SKM-1 treated with dmso at 0.1 percent for 144 hours (cell line): ENCODE measurements at regions not wholly inside any gene's neighbourhood (a gene's known extent, or its start where the extent isn't known, plus 50 kb on each side); places are given as distances from the start of the nearest gene placed in this dataset.
"Not testable (repeated sequence)": the region's sequence is repeated elsewhere in the genome, so short reads cannot be mapped to it uniquely, and the experiment has no call there.

Experiments used
- DNase-seq: peaks from one replicate; lab custom pipeline; 2025; ENCODE audit not compliant: unreplicated experiment; lab: John Stamatoyannopoulos, UW

- DNase-seq: no peak
These were observed 246.7 kb upstream of the CTBP2 start for GRCh38 chr10:125407000-125407502.

- DNase-seq: not testable (repeated sequence)
These were observed 244.5 kb upstream of the CTBP2 start for GRCh38 chr10:125404902-125405301.

- DNase-seq: no peak
These were observed 241.1 kb upstream of the CTBP2 start for GRCh38 chr10:125401462-125401861.

DNA sequence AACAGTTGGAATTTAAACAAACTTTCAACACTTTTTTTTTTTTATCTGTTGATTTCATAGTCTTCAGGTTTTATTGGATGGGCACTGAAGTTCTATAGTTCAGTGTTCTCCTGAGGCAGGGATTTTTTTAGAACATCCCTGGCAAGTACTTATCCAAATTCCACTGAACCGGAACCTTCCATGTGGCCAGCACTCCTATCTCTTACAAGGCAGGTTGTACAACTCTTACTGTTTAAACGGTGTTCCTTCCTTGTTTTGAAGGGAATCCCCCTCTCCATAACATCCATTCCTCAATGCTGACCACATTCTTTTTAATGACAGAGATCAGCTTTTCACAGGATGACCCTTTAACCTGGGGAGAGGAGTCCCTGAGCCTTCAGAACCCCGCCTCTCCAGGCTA lies 238.9 kb upstream of the CTBP2 start:
- DNase-seq: no peak

GRCh38 chr10:125398270-125398669 lies 237.9 kb upstream of the CTBP2 start:
- DNase-seq: no peak

- DNase-seq: no peak
These were observed 237.2 kb upstream of the CTBP2 start for GRCh38 chr10:125397608-125398007.

DNA sequence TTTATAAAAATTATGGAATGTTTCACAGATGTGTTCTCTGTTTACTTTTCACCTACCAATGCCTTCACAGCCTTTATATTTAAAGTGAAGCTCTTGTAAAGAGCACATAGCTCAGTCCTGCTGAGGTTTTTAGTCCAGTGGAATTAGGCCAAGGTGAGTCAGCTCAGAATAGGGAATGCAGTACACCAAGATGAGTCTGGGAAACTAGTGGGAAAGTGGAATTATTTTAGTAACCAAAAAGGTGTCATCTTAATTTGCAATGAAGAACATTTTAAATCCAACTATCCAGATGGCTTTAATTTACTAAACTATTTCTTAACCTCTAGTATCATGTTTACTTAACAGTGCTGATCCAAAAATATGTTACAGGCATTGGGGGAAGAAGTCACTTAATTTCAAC lies 236.3 kb upstream of the CTBP2 start:
- DNase-seq: no peak

DNA sequence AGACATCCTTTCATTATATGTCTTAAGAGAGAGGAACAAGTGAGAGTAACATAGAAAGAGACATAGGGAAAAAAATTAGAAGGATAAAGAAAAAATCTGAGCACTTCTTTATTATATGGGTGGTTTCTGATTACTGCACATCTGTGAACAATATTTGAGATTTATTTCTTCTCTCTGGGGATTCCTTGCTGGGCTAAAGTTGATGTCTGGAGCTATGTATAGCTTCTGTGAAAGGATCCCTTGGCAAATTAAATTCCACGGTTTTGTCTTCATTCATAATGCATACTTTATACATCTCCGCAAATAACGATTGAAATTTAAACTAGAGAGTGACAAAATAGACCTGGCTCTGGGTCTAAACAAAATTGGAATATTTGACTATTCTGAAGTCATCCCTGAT lies 232.2 kb upstream of the CTBP2 start:
- DNase-seq: no peak

DNA sequence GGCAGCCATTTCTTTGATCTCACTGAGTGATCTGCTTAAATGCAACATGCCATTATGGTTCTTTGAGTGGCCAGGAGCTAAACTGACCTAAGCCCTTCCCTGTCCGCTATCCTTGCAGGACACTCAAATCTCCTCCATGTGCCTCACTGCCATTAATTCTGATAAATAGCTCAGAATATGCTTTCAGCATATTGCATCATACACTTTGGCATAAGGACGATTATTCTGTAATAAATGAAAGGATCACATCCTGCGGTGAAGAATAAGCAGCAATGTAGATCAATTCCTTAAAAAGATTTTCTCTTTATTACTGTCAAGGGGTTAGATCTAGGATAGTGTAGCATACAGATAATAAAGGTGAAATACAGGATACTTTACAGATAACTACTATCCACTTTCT lies 231.8 kb upstream of the CTBP2 start:
- no peak for DNase-seq

GRCh38 chr10:125389648-125390047 lies 229.3 kb upstream of the CTBP2 start:
- DNase-seq: no peak

DNA sequence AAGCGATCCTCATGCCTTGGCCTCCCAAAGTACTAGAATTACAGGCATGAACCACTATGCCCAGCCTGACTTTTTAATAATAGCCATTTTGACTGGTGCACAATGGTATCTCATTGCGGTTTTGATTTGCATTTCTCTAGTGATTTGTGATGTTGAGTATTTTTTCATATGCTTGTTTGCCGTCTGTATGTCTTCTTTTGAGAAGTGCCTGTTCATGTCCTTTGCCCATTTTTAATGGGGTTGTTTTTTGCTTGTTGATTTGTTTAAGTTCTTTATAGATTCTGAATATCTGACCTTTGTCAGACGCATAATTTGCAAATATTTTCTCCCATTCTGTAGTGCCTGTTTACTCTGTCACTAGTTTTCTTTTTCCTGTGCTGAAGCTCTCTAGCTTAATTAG lies 219.2 kb upstream of the CTBP2 start:
- no peak for DNase-seq

GRCh38 chr10:125377368-125377767 lies 217.0 kb upstream of the CTBP2 start:
- no peak for DNase-seq

DNA sequence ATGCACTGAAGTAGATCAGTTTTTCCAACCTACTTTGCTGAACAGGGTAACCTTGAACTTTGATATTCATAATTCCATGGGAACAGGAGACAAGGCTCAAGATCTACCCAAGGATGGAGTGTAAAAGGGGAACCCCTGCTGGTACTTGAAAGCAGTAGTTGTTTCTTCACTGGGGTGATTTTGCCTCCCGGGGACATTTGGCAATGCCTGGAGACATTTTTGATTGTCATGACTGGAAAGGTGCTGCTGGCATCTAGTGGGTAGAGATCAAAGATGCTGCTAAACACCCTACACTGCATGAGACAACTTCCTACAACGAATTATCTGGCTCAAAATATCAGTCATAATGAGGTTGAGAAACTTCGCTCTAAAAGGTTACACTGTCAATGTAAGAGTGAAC lies 214.8 kb upstream of the CTBP2 start:
- DNase-seq: no peak

DNA sequence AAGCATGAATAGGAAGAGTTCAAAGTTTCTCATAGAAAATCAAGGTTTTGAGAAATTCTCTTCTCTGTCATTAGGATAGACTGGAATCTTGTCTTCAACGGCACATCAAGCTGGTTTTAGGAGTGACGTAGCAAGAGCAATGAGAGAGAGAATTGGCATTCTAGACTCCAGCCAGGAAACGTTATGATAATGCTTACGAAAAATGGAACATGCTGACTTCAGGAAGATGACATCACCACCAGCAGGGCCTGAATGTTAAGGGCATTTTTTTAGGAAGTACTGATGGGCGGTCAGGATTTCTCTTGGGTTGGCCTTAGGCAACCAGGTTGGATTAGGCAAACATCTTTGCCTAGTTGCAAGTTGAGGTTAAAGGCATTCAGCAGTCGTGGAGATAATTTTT lies 213.2 kb upstream of the CTBP2 start:
- DNase-seq: no peak

GRCh38 chr10:125370578-125370977 lies 210.2 kb upstream of the CTBP2 start:
- DNase-seq: no peak

GRCh38 chr10:125369382-125370326 lies 209.3 kb upstream of the CTBP2 start:
- no peak for DNase-seq

DNA sequence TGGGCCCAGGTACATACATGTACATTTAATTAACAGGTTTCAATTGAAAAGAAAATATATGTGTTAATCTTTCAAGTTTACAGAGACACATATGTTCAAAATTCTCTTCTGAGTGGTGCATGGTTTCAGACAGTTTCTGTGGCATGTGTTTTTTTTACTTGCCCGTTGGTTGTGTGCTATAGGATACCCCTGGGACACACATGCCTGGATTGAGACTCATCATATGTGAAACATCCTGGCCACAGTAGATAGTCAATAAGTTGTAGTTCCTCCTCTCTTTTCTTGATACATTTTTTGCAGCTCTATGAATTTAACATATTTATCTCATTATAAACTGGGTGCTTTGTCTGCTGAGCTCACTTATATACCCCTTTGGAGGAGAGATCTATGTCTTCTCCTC lies 207.8 kb upstream of the CTBP2 start:
- no peak for DNase-seq

DNA sequence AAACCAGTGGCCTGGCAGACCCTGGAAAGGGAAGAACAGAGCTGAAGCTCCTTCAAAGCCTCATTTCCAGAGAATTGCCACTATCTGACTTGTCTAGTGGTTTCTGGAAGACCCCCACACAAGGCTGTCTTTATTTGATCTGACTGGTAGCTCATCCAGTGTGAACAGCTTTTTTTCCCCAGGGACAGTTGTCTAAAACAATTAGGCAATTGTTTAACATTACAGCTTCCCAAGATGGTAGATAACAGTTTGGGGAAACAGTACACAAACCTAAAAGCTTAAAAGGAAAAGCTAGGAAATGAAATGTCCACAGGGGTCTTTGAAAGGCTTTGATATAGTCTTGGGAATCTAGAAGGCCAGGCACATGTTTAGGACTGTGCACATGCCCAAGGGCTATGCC lies 203.4 kb upstream of the CTBP2 start:
- DNase-seq: no peak

GRCh38 chr10:125362950-125363349 lies 202.6 kb upstream of the CTBP2 start:
- DNase-seq: no peak

- no peak for DNase-seq
These were observed 199.0 kb upstream of the CTBP2 start for GRCh38 chr10:125359401-125359800.

- DNase-seq: no peak
These were observed 195.3 kb upstream of the CTBP2 start for GRCh38 chr10:125355657-125356056.

- DNase-seq: no peak
These were observed 190.2 kb upstream of the CTBP2 start for GRCh38 chr10:125350519-125350918.

DNA sequence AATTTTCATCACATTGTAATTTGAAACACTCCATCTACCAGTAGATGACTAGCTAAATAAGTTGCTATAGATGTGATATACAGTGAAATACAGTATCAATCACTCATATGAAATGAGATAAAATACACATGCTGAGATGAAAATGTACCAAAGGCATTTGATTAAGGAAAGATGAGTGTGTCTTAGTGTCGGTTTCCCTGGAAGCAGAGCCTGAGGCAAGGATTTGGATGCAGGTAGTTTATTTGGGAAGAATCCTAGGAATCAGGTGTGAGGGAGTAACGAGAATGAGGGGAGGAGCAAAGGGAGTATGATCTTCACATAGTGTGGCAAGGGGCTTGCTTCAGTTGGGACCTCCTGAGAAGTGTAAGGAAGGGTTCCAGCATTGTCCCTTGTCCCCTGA lies 188.2 kb upstream of the CTBP2 start:
- no peak for DNase-seq
